ENCODE measurements at regions not wholly inside any gene's neighbourhood (a gene's known extent, or its start where the extent isn't known, plus 50 kb on each side); places are given as distances from the start of the nearest gene placed in this dataset.
A peak's percentile ranks its signal among the peaks of the same experiment; 100 is the strongest.

DNA sequence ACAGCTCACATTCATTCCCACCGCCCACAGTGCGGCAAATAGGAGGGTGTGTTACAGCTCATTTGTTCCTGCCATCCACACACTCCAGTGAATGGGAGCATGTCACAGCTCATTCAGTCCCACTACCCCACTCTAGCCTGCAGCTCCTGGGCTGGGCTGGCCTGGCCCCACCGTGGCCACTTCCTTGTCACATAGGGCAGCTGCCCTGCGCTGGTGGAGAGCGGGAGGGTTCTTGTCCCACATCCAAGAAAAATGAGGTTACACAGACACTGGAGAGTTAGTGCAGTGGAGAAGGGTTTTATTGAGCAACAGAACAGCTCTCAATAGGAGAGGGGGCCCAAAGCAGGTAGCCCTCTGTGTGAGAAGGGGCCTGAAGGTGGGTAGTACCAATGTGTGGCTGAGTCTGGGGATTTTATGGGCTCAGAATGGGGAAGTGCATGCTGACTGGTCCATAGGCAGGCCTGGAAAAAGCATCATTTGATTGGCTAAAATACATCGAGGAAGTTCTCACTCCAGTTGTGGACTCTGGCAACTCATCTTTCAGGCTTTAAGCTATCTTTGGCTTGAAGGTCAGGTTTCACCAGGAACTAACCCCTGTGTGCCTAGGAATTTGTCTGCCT is 249.7 kb downstream of the ETAA1 start:
- Mint-ChIP-seq H3K36me3 (no peaks in the 10 kb centered on the region), H3K9me3 (peaks cover 4 to 16% (median 9%) of the 10 kb centered on the region in 7 donors), H3K4me1 (no peaks in the 10 kb centered on the region), H3K27ac (peak overlapping the region in 1 of 7 donors; percentile 45), H3K4me3 (no peak overlapping the region), H3K27me3 (ENCODE audit: low read depth in 3 of 3) (no peaks in the 10 kb centered on the region)
- Histone ChIP-seq H3K9me3 (replicated peaks in 1 of 2; ENCODE audit: control insufficient read depth in 1 of 2, insufficient read depth in 1 of 2, low read length in 2 of 2) (peaks cover 12 to 13% of the 10 kb centered on the region in 2 donors), H3K9ac (ENCODE audit: insufficient read depth, low read length, poor library complexity, severe bottlenecking) (no peak overlapping the region), H4K20me1 (ENCODE audit: insufficient read depth, low read length) (no peaks in the 10 kb centered on the region), H2AFZ (ENCODE audit: insufficient read depth, low read depth, low read length, poor library complexity, severe bottlenecking) (no peak overlapping the region), H3K27ac (ENCODE audit: low read depth in 1 of 2, low read length in 2 of 2) (no peak overlapping the region), H3K4me3 (replicated peaks in 1 of 3; ENCODE audit: low read depth in 2 of 3, low read length in 3 of 3) (no peak overlapping the region), H3K4me2 (replicated peaks; ENCODE audit: extremely low read depth, low read length, poor library complexity, severe bottlenecking) (no peak overlapping the region), H3K79me2 (ENCODE audit: insufficient read depth, low read length) (no peaks in the 10 kb centered on the region), H3K4me1 (ENCODE audit: control insufficient read depth in 1 of 2, insufficient read depth in 2 of 2, low read length in 2 of 2) (no peaks in the 10 kb centered on the region), H3K27me3 (ENCODE audit: control insufficient read depth in 2 of 2, insufficient read depth in 2 of 2, low read length in 2 of 2) (no peaks in the 10 kb centered on the region), H3K36me3 (replicated peaks in 1 of 2; ENCODE audit: control insufficient read depth in 1 of 2, insufficient read depth in 2 of 2, low read length in 2 of 2) (no peaks in the 10 kb centered on the region)
- no peak for DNase-seq
- TF ChIP-seq CTCF (IDR thresholded peaks at IDR 0.05): no peak
- intact Hi-C loops (cut with micrococcal nuclease): no loop called here
- 93% methylated on average over 3 of the region's 6 CpGs for WGBS (ENCODE audit: insufficient coverage)

- DNase-seq: no peak
- H3K27me3 Mint-ChIP-seq (ENCODE audit: low read depth in 3 of 3): no peaks in the 10 kb centered on the region
- Histone ChIP-seq H2AFZ (ENCODE audit: insufficient read depth, low read depth, low read length, poor library complexity, severe bottlenecking) (no peak overlapping the region), H3K4me2 (replicated peaks; ENCODE audit: extremely low read depth, low read length, poor library complexity, severe bottlenecking) (no peak overlapping the region), H3K36me3 (replicated peaks in 1 of 2; ENCODE audit: control insufficient read depth in 1 of 2, insufficient read depth in 2 of 2, low read length in 2 of 2) (no peaks in the 10 kb centered on the region), H4K20me1 (ENCODE audit: insufficient read depth, low read length) (no peaks in the 10 kb centered on the region), H3K9ac (ENCODE audit: insufficient read depth, low read length, poor library complexity, severe bottlenecking) (no peak overlapping the region), H3K27me3 (ENCODE audit: control insufficient read depth in 2 of 2, insufficient read depth in 2 of 2, low read length in 2 of 2) (no peaks in the 10 kb centered on the region), H3K79me2 (ENCODE audit: insufficient read depth, low read length) (no peaks in the 10 kb centered on the region), H3K4me3 (replicated peaks in 1 of 3; ENCODE audit: low read depth in 2 of 3, low read length in 3 of 3) (no peak overlapping the region), H3K27ac (ENCODE audit: low read depth in 1 of 2, low read length in 2 of 2) (no peak overlapping the region), H3K4me1 (ENCODE audit: control insufficient read depth in 1 of 2, insufficient read depth in 2 of 2, low read length in 2 of 2) (no peaks in the 10 kb centered on the region), H3K9me3 (replicated peaks in 1 of 2; ENCODE audit: control insufficient read depth in 1 of 2, insufficient read depth in 1 of 2, low read length in 2 of 2) (peaks cover 12 to 13% of the 10 kb centered on the region in 2 donors)
- no peak for TF ChIP-seq CTCF (IDR thresholded peaks at IDR 0.05)
- intact Hi-C loops (cut with micrococcal nuclease): no loop called here
- H3K4me3 Mint-ChIP-seq: no peak overlapping the region
- no peaks in the 10 kb centered on the region for H3K4me1 Mint-ChIP-seq
- peaks cover 6 to 16% (median 10%) of the 10 kb centered on the region in 7 donors for H3K9me3 Mint-ChIP-seq
- WGBS (ENCODE audit: insufficient coverage): 83% methylated on average over 6 of the region's 9 CpGs
- no peaks in the 10 kb centered on the region for H3K36me3 Mint-ChIP-seq
- no peak overlapping the region for H3K27ac Mint-ChIP-seq
Observed at GRCh38 chr2:67649331-67650261, 252.5 kb downstream of the ETAA1 start.
